HCT116 (cell line): ENCODE measurements at regions not wholly inside any gene's neighbourhood (a gene's known extent, or its start where the extent isn't known, plus 50 kb on each side); places are given as distances from the start of the nearest gene placed in this dataset.
"Not testable (repeated sequence)": the region's sequence is repeated elsewhere in the genome, so short reads cannot be mapped to it uniquely, and the experiment has no call there.

Experiments used
- EZH2 ChIP-seq: fragments of 200-600 bp; sonication (generic); IDR thresholded peaks from 2 replicates; pipeline ENCODE4 v1.6.1; 2017; ENCODE audit warnings: antibody characterized with exemption, mixed run types
- EZH2phosphoT487 ChIP-seq: fragments of 200-600 bp; IDR thresholded peaks from 2 replicates; pipeline ENCODE4 v1.6.1; 2018; ENCODE audit warnings: antibody characterized with exemption, borderline replicate concordance
- JUND ChIP-seq: IDR thresholded peaks from 2 replicates; pipeline ENCODE4 v1.6.1; 2012
- MAX ChIP-seq: IDR thresholded peaks from 2 replicates; pipeline ENCODE4 v1.6.1; 2012
- POLR2A ChIP-seq: IDR thresholded peaks from 2 replicates; pipeline ENCODE4 v1.7.0; 2011; ENCODE audit warnings: borderline replicate concordance; ENCODE audit not compliant: insufficient read depth, insufficient read length; ENCODE audit errors: extremely low read depth
- SIN3A ChIP-seq: IDR thresholded peaks from 2 replicates; pipeline ENCODE4 v1.6.1; 2012; ENCODE audit warnings: low read depth
- TF ChIP-seq, protein P1 (sequence below), 3 experiments: fragments of 200-600 bp in 1 of 3; sonication (generic) in 1 of 3; IDR thresholded peaks in 2 of 3; conservative IDR thresholded peaks in 1 of 3; 2 replicates each; pipeline ENCODE4 v1.5.1; 2012 to 2017; ENCODE audit warnings: low read depth in 2 of 3, low read length in 2 of 3, antibody characterized with exemption in 1 of 3, borderline replicate concordance in 1 of 3, control low read depth in 1 of 3, mild to moderate bottlenecking in 1 of 3, mixed read lengths in 1 of 3, mixed run types in 1 of 3, moderate library complexity in 1 of 3; ENCODE audit not compliant: insufficient read depth in 1 of 3

DNA sequence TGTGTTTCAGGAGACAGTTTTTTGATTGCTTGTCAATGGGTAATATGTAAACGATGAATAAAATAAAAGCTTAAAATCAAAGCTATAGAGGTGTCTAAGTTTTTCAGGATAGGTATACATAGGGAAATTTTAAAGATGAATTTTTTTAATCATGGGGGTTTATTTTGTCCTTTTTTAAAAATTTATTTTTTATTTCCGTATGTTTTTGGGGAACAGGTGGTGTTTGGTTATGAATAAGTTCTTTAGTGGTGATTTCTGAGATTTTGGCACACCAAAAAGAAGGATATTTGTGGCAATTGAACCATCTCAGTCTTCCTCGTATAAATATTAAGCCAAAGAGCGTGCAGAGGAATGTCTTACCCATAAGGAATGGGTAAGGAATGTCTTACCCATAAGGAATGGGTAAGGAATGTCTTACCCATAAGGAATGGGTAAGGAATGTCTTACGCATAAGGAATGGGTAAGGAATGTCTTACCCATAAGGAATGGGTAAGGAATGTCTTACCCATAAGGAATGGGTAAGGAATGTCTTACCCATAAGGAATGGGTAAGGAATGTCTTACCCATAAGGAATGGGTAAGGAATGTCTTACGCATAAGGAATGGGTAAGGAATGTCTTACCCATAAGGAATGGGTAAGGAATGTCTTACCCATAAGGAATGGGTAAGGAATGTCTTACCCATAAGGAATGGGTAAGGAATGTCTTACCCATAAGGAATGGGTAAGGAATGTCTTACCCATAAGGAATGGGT, 53.5 kb upstream of the PLCB4 start:
- TF ChIP-seq, protein P1, sequence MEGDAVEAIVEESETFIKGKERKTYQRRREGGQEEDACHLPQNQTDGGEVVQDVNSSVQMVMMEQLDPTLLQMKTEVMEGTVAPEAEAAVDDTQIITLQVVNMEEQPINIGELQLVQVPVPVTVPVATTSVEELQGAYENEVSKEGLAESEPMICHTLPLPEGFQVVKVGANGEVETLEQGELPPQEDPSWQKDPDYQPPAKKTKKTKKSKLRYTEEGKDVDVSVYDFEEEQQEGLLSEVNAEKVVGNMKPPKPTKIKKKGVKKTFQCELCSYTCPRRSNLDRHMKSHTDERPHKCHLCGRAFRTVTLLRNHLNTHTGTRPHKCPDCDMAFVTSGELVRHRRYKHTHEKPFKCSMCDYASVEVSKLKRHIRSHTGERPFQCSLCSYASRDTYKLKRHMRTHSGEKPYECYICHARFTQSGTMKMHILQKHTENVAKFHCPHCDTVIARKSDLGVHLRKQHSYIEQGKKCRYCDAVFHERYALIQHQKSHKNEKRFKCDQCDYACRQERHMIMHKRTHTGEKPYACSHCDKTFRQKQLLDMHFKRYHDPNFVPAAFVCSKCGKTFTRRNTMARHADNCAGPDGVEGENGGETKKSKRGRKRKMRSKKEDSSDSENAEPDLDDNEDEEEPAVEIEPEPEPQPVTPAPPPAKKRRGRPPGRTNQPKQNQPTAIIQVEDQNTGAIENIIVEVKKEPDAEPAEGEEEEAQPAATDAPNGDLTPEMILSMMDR (IDR thresholded peaks at IDR 0.05 in 2 of 3, conservative IDR thresholded peaks at IDR 0.05 in 1 of 3; ENCODE audit: borderline replicate concordance in 1 of 3, insufficient read depth in 1 of 3, low read depth in 2 of 3, low read length in 2 of 3): not testable (repeated sequence)
- not testable (repeated sequence) for TF ChIP-seq JUND, MAX, EZH2, EZH2phosphoT487, SIN3A, POLR2A
